HS-27A (cell line): ENCODE measurements at regions not wholly inside any gene's neighbourhood (a gene's known extent, or its start where the extent isn't known, plus 50 kb on each side); places are given as distances from the start of the nearest gene placed in this dataset.

Experiments
- DNase-seq: peaks from one replicate; pipeline ENCODE4 v3.0.0-alpha.2; 2012; ENCODE audit warnings: low read depth, missing footprints

GRCh38 chr2:15794608-15795134 is 145.7 kb upstream of the MYCN start:
- DNase-seq, result no peak

- no peak for DNase-seq
Measured at GRCh38 chr2:15795426-15795825, 144.9 kb upstream of the MYCN start.

GRCh38 chr2:15796167-15796942 is 144.0 kb upstream of the MYCN start:
- no peak for DNase-seq

GRCh38 chr2:15797231-15797938 is 143.0 kb upstream of the MYCN start:
- no peak for DNase-seq

- DNase-seq, result no peak
Measured at GRCh38 chr2:15797939-15798281, 142.4 kb upstream of the MYCN start.

- DNase-seq, result no peak
Measured at GRCh38 chr2:15798701-15799431, 141.5 kb upstream of the MYCN start.

GRCh38 chr2:15799432-15799827 is 140.9 kb upstream of the MYCN start:
- DNase-seq, result no peak

GRCh38 chr2:15800495-15801329 is 139.6 kb upstream of the MYCN start:
- DNase-seq, result no peak

GRCh38 chr2:15801439-15801838 is 138.9 kb upstream of the MYCN start:
- no peak for DNase-seq

GRCh38 chr2:15801904-15802303 is 138.4 kb upstream of the MYCN start:
- no peak for DNase-seq

- DNase-seq, result no peak
Measured at GRCh38 chr2:15802657-15803542, 137.4 kb upstream of the MYCN start.

GRCh38 chr2:15803543-15804245 is 136.7 kb upstream of the MYCN start:
- DNase-seq, result no peak

- no peak for DNase-seq
Measured at GRCh38 chr2:15804246-15804619, 136.1 kb upstream of the MYCN start.

GRCh38 chr2:15804691-15805090 is 135.7 kb upstream of the MYCN start:
- DNase-seq, result no peak

- no peak for DNase-seq
Measured at GRCh38 chr2:15805206-15805605, 135.1 kb upstream of the MYCN start.

- no peak for DNase-seq
Measured at GRCh38 chr2:15805772-15806171, 134.6 kb upstream of the MYCN start.

- no peak for DNase-seq
Measured at GRCh38 chr2:15806801-15807417, 133.4 kb upstream of the MYCN start.

GRCh38 chr2:15807418-15808203 is 132.7 kb upstream of the MYCN start:
- no peak for DNase-seq
